SK-N-SH (cell line): ENCODE measurements at regions not wholly inside any gene's neighbourhood (a gene's known extent, or its start where the extent isn't known, plus 50 kb on each side); places are given as distances from the start of the nearest gene placed in this dataset.

ENCODE experiments used
- EZH2phosphoT487 ChIP-seq: fragments of 200-600 bp; sonication (generic); IDR thresholded peaks from 2 replicates; pipeline ENCODE4 v1.6.1; 2017; ENCODE audit warnings: low read depth, mixed run types, mild to moderate bottlenecking, antibody characterized with exemption, moderate library complexity, borderline replicate concordance
- JUND ChIP-seq: IDR thresholded peaks from 2 replicates; pipeline ENCODE4 v1.4.0; 2012
- MEF2A ChIP-seq: IDR thresholded peaks from 2 replicates; pipeline ENCODE4 v1.4.0; 2012; ENCODE audit warnings: low read depth, borderline replicate concordance
- TAF1 ChIP-seq: IDR thresholded peaks from 2 replicates; pipeline ENCODE4 v1.6.1; 2012; ENCODE audit warnings: low read depth, mild to moderate bottlenecking, low read length, moderate library complexity, borderline replicate concordance
- TF ChIP-seq, protein P1 (sequence below): IDR thresholded peaks from 2 replicates; pipeline ENCODE4 v1.4.0; 2012; ENCODE audit warnings: low read depth
- TF ChIP-seq, protein P2 (sequence below): fragments of 200-600 bp; sonication (generic); IDR thresholded peaks from 2 replicates; pipeline ENCODE4 v1.6.1; 2017; ENCODE audit warnings: antibody characterized with exemption, mild to moderate bottlenecking, moderate library complexity

DNA sequence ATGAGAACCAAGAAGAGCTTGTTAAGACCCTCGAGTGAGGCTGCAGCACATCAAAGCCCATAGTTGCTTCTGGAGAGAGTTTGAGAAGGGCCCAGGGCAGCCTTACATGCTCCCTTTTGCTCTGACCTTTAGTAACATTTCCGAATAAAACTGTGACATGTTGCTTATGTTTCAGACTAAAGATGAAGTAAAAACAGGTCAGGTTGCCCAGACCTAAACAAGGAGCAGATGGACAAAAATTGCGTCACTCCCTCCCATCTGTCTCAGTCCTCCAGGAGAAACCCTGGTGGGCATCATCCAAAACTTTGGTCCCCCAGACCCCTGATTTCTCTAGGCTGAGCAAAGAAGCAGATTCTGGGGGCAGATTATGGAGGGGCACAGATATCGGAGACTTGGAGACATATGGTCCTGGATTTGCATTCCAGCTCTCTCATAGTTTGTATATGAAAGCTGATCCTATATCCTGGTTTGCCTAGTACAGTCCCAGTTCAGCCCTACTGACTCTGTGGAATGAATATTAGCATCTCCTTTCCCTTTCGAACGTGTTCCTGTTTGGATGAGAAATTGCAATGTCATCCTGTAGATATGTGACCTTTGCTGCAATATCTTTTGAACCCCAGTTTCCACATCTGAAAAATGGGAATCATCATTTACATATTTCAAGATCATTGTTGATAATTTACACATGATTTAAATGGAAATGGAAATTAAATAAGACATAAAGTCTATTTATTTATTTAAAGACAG lies 304.9 kb upstream of the USP24 start:
- TF ChIP-seq TAF1 = no peak
- TF ChIP-seq MEF2A = no peak
- TF ChIP-seq, protein P1, sequence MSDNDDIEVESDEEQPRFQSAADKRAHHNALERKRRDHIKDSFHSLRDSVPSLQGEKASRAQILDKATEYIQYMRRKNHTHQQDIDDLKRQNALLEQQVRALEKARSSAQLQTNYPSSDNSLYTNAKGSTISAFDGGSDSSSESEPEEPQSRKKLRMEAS = no peak
- TF ChIP-seq JUND = no peak
- TF ChIP-seq, protein P2, sequence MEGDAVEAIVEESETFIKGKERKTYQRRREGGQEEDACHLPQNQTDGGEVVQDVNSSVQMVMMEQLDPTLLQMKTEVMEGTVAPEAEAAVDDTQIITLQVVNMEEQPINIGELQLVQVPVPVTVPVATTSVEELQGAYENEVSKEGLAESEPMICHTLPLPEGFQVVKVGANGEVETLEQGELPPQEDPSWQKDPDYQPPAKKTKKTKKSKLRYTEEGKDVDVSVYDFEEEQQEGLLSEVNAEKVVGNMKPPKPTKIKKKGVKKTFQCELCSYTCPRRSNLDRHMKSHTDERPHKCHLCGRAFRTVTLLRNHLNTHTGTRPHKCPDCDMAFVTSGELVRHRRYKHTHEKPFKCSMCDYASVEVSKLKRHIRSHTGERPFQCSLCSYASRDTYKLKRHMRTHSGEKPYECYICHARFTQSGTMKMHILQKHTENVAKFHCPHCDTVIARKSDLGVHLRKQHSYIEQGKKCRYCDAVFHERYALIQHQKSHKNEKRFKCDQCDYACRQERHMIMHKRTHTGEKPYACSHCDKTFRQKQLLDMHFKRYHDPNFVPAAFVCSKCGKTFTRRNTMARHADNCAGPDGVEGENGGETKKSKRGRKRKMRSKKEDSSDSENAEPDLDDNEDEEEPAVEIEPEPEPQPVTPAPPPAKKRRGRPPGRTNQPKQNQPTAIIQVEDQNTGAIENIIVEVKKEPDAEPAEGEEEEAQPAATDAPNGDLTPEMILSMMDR = no peak
- TF ChIP-seq EZH2phosphoT487 = no peak
